Adrenal gland (tissue), 5 donors: ENCODE measurements at regions not wholly inside any gene's neighbourhood (a gene's known extent, or its start where the extent isn't known, plus 50 kb on each side); places are given as distances from the start of the nearest gene placed in this dataset.

ENCODE experiments used
- CTCF ChIP-seq, 6 experiments: fragments of 450-650 bp in 4 of 6; fragments of 200-600 bp in 2 of 6; sonication (generic) in 1 of 6; IDR thresholded peaks; 1 replicate in 5 of 6; 2 replicates in 1 of 6; pipeline versions ENCODE4 v1.5.1 to v1.8.0; 2016 to 2021; ENCODE audit warnings: antibody characterized with exemption in 6 of 6, mild to moderate bottlenecking in 2 of 6, moderate library complexity in 1 of 6
- POLR2A ChIP-seq, 2 donors: fragments of 450-650 bp; IDR thresholded peaks; one replicate each; pipeline ENCODE4 v1.6.1; 2017; ENCODE audit warnings: antibody characterized with exemption in 2 of 2, mild to moderate bottlenecking in 2 of 2, moderate library complexity in 1 of 2
- donor health status: DM: no; HTN: no; CAD: no.

DNA sequence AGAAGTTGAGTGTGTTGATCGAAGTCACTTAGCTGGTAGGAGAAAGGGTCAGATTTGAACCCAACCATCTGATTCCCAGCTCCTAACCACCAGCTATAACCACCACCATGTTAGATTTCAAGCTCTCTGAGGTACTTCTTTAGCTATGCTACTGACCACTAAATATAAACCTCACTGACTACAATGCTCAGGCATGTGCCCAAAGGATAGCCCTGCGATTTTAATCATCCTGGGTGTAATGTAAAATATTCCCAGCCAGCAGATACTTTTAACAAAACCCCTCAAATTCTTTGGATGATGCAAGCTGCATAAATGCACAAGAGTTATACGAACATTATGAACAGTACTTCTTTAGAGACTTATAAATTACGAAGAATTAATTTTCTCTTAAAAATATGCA, 115.2 kb upstream of the TSC22D2 start:
- TF ChIP-seq CTCF (IDR thresholded peaks at IDR 0.05) (no peak), POLR2A (IDR thresholded peaks at IDR 0.05) (no peak)
